ENCODE measurements at regions not wholly inside any gene's neighbourhood (a gene's known extent, or its start where the extent isn't known, plus 50 kb on each side); places are given as distances from the start of the nearest gene placed in this dataset.

- Histone ChIP-seq H3K9me2 (no peaks in the 10 kb centered on the region), H3K9ac (no peak overlapping the region), H3K79me2 (ENCODE audit: insufficient read depth) (no peaks in the 10 kb centered on the region), H3K9me3 (no peaks in the 10 kb centered on the region), H3K27me3 (ENCODE audit: insufficient read depth) (no peaks in the 10 kb centered on the region), H3K4me3 (ENCODE audit: low read depth in 2 of 2, low read length in 1 of 2) (no peak overlapping the region), H4K20me1 (ENCODE audit: insufficient read depth) (no peaks in the 10 kb centered on the region), H3K4me2 (no peak overlapping the region), H3K4me1 (ENCODE audit: control insufficient read depth in 1 of 2, insufficient read depth in 2 of 2, low read depth in 1 of 2, low read length in 1 of 2) (no peaks in the 10 kb centered on the region), H3K36me3 (replicated peaks in 1 of 2; ENCODE audit: control insufficient read depth in 1 of 2, insufficient read depth in 2 of 2, low read length in 1 of 2) (no peaks in the 10 kb centered on the region), H3F3A (replicated peaks; ENCODE audit: insufficient read depth) (no peaks in the 10 kb centered on the region), H3K27ac (ENCODE audit: low read depth in 2 of 2, low read length in 1 of 2) (no peak overlapping the region), H2AFZ (ENCODE audit: low read depth) (no peak overlapping the region)
- DNase-seq = no peak
- 19% methylated on average over 2 of the region's 2 CpGs for WGBS (ENCODE audit: low lambda C conversion rate)
- CTCF ChIA-PET = no interaction called here
- POLR2A ChIA-PET = no interaction called here
- TF ChIP-seq EZH2phosphoT487 (IDR thresholded peaks at IDR 0.05; ENCODE audit: borderline replicate concordance, low read depth) = no peak
- TF ChIP-seq EP300 (IDR thresholded peaks at IDR 0.05; ENCODE audit: borderline replicate concordance in 1 of 2, low read depth in 1 of 2, low read length in 1 of 2) = no peak
- TF ChIP-seq RCOR1 (IDR thresholded peaks at IDR 0.05; ENCODE audit: low read length) = no peak
- TF ChIP-seq USF2 (IDR thresholded peaks at IDR 0.05; ENCODE audit: borderline replicate concordance, low read depth, low read length) = no peak
- no peak for TF ChIP-seq FOXM1 (IDR thresholded peaks at IDR 0.05; ENCODE audit: low read depth)
- no peak for TF ChIP-seq ELF1 (IDR thresholded peaks at IDR 0.05)
- TF ChIP-seq POLR2AphosphoS5 (IDR thresholded peaks at IDR 0.05; ENCODE audit: low read depth, low read length) = no peak
- no peak for TF ChIP-seq MXI1 (IDR thresholded peaks at IDR 0.05; ENCODE audit: low read depth, low read length)
- TF ChIP-seq TAF1 (IDR thresholded peaks at IDR 0.05; ENCODE audit: borderline replicate concordance, low read depth, low read length) = no peak
- TF ChIP-seq CTCF (IDR thresholded peaks at IDR 0.05) = no peak
- no peak for TF ChIP-seq CHD2 (IDR thresholded peaks at IDR 0.05; ENCODE audit: low read length, partially characterized antibody)
- TF ChIP-seq GATA2 (CRISPR knock-in tag; IDR thresholded peaks at IDR 0.05) = no peak
Measured at GRCh38 chr6:114398481-114398880, 55.7 kb upstream of the HS3ST5 start.

Small RNA genes lying in the stretch of these regions (small RNA-seq; reads per million reads assigned to genes)
- gene AL606845.1 = 0 reads per million in 7 experiments
- gene RNU6-475P = 0 to 0.43 (median 0) reads per million in 7 experiments

All from SK-N-SH (cell line).